ENCODE measurements at regions not wholly inside any gene's neighbourhood (a gene's known extent, or its start where the extent isn't known, plus 50 kb on each side); places are given as distances from the start of the nearest gene placed in this dataset.

GRCh38 chr20:40806929-40807820 lies 118.1 kb upstream of the MAFB start:
- no peak for DNase-seq (ENCODE audit: low read depth in 1 of 2, low spot score in 1 of 2)

GRCh38 chr20:40807821-40808170 lies 118.8 kb upstream of the MAFB start:
- no peak for DNase-seq (ENCODE audit: low read depth in 1 of 2, low spot score in 1 of 2)

- no peak for DNase-seq (ENCODE audit: low read depth in 1 of 2, low spot score in 1 of 2)
Observed at GRCh38 chr20:40808936-40809335, 119.9 kb upstream of the MAFB start.

GRCh38 chr20:40809361-40809760 lies 120.3 kb upstream of the MAFB start:
- DNase-seq (ENCODE audit: low read depth in 1 of 2, low spot score in 1 of 2): no peak

GRCh38 chr20:40810332-40811000 lies 121.4 kb upstream of the MAFB start:
- DNase-seq (ENCODE audit: low read depth in 1 of 2, low spot score in 1 of 2): no peak

GRCh38 chr20:40811004-40811403 lies 122.0 kb upstream of the MAFB start:
- no peak for DNase-seq (ENCODE audit: low read depth in 1 of 2, low spot score in 1 of 2)

- DNase-seq (ENCODE audit: low read depth in 1 of 2, low spot score in 1 of 2): no peak
Observed at GRCh38 chr20:40811660-40812414, 122.8 kb upstream of the MAFB start.

GRCh38 chr20:40812415-40812925 lies 123.4 kb upstream of the MAFB start:
- no peak for DNase-seq (ENCODE audit: low read depth in 1 of 2, low spot score in 1 of 2)

- no peak for DNase-seq (ENCODE audit: low read depth in 1 of 2, low spot score in 1 of 2)
Observed at GRCh38 chr20:40813029-40813431, 124.0 kb upstream of the MAFB start.

- no peak for DNase-seq (ENCODE audit: low read depth in 1 of 2, low spot score in 1 of 2)
Observed at GRCh38 chr20:40813708-40814630, 124.9 kb upstream of the MAFB start.

- DNase-seq (ENCODE audit: low read depth in 1 of 2, low spot score in 1 of 2): no peak
Observed at GRCh38 chr20:40814631-40814960, 125.6 kb upstream of the MAFB start.

- no peak for DNase-seq (ENCODE audit: low read depth in 1 of 2, low spot score in 1 of 2)
Observed at GRCh38 chr20:40815156-40816038, 126.4 kb upstream of the MAFB start.

GRCh38 chr20:40816039-40816352 lies 127.0 kb upstream of the MAFB start:
- DNase-seq (ENCODE audit: low read depth in 1 of 2, low spot score in 1 of 2): no peak

GRCh38 chr20:40821429-40821828 lies 132.4 kb upstream of the MAFB start:
- DNase-seq (ENCODE audit: low read depth in 1 of 2, low spot score in 1 of 2): no peak

- no peak for DNase-seq (ENCODE audit: low read depth in 1 of 2, low spot score in 1 of 2)
Observed at GRCh38 chr20:40826699-40827098, 137.7 kb upstream of the MAFB start.

GRCh38 chr20:40835321-40835720 lies 146.3 kb upstream of the MAFB start:
- DNase-seq (ENCODE audit: low read depth in 1 of 2, low spot score in 1 of 2): no peak

- DNase-seq (ENCODE audit: low read depth in 1 of 2, low spot score in 1 of 2): no peak
Observed at GRCh38 chr20:40838509-40838908, 149.5 kb upstream of the MAFB start.

GRCh38 chr20:40843251-40843650 lies 154.2 kb upstream of the MAFB start:
- DNase-seq (ENCODE audit: low read depth in 1 of 2, low spot score in 1 of 2): no peak

- DNase-seq (ENCODE audit: low read depth in 1 of 2, low spot score in 1 of 2): no peak
Observed at GRCh38 chr20:40844332-40844731, 155.3 kb upstream of the MAFB start.

GRCh38 chr20:40848096-40848495 lies 159.1 kb upstream of the MAFB start:
- no peak for DNase-seq (ENCODE audit: low read depth in 1 of 2, low spot score in 1 of 2)
